Putamen (tissue), 1 donor: ENCODE measurements at regions not wholly inside any gene's neighbourhood (a gene's known extent, or its start where the extent isn't known, plus 50 kb on each side); places are given as distances from the start of the nearest gene placed in this dataset.
A peak's percentile ranks its signal among the peaks of the same experiment; 100 is the strongest.
"Not testable (repeated sequence)": the region's sequence is repeated elsewhere in the genome, so short reads cannot be mapped to it uniquely, and the experiment has no call there.

Experiments
- DNase-seq: peaks from one replicate; pipeline ENCODE4 v3.0.0-alpha.2; 2016; ENCODE audit warnings: low spot score

DNA sequence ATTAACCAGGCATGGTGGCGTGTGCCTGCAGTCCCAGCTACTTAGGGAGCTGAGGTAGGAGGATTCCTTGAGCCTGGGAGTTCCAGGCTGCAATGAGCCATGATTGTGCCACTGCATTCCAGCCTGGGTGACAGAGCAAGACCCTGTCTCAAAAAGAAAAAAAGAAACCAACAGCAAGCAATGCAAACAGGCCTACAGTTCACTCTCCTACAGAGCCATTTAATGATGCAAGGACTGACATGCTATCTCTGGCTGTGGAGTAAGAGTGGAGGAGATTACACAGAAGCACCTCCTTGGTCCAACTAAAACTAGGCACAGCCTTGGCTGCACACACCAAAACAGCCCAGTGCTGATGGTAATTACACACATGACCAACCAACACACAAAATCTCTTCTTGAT, 127.5 kb upstream of the SOD1 start:
- no peak for DNase-seq

GRCh38 chr21:31530897-31531705, 128.4 kb upstream of the SOD1 start:
- DNase-seq, result no peak

DNA sequence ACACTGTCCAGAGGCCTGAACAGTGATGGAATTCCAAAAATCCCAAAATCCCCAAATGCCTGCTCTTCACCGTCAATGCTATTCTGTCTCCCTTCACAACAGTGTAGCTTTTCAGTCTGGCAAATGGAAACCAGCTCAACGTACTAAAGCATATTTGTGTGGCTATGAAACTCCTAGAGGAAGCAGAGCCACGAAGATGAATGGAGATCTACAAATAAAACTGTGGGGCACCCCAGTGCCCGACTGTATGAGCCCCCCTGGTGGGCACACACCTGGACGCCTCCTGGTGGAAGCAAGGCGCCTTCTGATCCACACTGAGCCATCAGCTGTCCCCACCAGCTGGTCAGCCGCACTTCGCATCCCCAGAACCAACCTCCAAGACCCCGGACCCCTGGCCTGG, 129.1 kb upstream of the SOD1 start:
- no peak for DNase-seq

DNA sequence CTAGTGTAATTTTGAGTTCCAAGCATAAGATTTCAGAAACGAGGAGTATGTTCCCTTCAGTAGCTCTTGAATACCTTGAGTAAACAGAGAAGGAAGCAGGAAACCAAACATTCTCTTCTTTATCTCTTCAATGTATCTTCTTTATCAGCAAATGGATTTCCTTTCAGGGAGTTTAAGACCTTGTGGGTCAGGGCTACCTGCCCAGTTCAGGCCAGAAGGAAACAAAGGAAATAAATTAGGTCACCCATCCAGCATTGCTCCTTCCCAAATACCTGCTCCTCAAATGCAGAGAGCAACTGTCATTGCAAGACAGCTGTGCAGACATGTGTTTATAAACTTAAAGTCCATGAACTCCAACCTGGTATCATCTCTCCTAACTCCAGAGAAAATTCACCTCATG, 130.1 kb upstream of the SOD1 start:
- no peak for DNase-seq

GRCh38 chr21:31526040-31526439, 133.5 kb upstream of the SOD1 start:
- DNase-seq, result no peak

GRCh38 chr21:31524140-31524539, 135.4 kb upstream of the SOD1 start:
- no peak for DNase-seq

DNA sequence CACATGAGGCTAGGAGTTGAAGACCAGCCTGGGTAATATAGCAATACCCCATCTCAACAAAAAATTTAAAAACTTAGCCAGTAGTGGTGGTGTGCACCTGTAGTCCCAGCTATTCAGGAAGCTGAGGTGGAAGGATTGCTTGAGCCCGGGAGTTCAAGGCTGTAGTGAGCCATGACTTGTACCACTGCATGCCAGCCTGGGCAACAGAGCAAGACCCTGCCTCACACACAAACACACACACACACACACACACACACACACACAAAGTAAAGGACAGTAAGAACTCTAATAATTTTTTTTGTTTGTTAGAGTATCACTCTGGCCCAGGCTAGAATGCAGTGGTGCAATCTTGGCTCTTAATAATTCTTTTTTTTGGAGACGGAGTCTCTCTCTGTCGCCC, 138.0 kb upstream of the SOD1 start:
- no peak for DNase-seq

DNA sequence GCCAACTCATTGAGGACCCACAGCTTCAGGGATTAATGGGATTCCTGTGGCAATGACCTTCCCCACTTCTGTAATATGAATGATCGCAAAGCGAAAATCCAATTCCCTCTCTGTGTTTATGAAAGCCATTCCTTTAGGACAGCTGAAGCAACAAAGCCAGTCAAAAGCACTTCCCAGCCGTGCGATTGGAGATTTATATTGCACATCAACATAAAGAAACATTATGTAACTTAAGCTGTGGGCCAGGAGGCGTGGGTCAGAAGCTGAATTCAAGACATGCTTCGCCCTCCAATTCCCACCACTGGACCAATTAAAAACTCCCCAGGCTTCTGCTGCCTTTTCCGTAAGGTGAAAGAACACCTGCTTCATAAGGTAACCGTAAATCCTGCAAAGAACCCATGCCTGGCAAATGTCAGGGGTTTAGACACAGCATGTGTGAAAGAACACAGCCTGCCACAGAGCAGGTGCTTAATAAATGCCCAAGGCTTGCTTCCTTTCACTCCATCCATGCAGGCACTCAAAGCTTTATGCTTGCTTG, 138.9 kb upstream of the SOD1 start:
- DNase-seq, result no peak

GRCh38 chr21:31518580-31518979, 140.9 kb upstream of the SOD1 start:
- DNase-seq, result no peak

DNA sequence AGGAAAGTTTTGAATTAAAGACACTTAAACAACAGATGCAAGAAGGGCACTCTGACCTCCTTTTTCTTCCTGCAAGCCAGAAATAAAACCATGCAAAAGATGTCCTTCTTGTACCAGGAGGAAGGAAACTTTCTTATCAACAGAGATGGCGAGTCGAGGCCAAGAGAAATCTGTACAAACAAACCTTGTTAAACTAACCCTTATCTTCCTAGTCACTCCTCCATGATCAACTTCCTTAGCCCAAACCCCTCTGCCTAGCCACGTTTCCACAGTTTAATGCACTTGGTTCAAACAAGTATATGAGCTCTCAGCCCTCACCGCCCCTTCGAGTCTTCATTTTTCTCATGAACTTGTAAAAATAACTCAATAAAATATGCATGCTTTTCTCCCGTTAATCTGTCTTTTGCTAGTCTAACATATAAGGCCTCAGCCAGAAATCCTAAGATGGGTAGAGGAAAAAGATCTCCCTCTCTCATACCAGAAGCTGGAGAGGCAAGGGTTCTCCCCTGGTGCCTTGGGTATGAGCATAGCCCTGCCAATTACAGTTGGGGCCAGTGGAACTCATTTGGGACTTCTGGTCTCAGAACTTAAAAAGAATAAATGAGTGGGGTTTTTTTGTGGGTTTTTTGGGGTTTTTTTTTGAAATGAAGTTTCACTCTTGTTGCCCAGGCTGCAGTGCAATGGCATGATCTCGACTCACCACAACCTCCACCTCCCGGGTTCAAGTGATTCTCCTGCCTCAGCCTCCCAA, 141.7 kb upstream of the SOD1 start:
- DNase-seq, result no peak

GRCh38 chr21:31515253-31515652, 144.2 kb upstream of the SOD1 start:
- no peak for DNase-seq

GRCh38 chr21:31514598-31514997, 144.9 kb upstream of the SOD1 start:
- DNase-seq, result peak; percentile 91

DNA sequence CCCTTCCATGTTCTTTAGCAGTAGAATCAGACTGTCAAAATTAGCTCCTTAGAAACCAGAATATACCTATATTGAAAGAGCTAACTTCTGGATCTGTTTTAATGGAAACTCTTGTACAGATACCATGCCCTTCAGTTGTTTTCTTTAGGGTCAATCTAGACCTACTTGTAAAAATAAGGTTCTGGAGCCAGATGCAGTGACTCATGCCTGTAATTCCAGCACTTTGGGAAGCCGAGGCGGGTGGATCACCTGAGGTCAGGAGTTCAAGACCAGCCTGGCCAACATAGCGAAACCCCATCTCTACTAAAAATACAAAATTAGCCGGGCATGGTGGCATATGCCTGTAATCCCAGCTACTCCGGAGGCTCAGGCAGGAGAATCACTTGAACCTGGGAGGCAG, 146.0 kb upstream of the SOD1 start:
- DNase-seq, result not testable (repeated sequence)

GRCh38 chr21:31511999-31512398, 147.5 kb upstream of the SOD1 start:
- DNase-seq, result not testable (repeated sequence)

DNA sequence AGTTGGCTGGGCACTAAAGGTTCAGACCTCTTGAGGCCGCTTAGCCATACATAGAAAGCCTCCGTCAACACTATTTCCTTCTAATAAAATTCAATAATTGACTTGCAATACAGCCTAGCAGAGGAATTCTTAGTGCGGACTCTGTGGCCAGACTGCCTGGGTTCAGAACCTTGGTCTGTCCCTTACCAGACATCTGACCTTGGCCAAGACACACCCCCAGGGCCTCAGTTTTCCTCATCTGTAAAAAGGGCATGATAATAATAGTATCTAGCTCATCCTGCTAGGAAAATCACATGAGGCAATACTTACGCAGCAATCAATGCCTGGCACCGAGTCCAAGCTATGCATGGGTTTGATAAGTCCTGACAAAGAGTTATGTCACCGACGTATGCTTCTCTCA, 148.2 kb upstream of the SOD1 start:
- no peak for DNase-seq

DNA sequence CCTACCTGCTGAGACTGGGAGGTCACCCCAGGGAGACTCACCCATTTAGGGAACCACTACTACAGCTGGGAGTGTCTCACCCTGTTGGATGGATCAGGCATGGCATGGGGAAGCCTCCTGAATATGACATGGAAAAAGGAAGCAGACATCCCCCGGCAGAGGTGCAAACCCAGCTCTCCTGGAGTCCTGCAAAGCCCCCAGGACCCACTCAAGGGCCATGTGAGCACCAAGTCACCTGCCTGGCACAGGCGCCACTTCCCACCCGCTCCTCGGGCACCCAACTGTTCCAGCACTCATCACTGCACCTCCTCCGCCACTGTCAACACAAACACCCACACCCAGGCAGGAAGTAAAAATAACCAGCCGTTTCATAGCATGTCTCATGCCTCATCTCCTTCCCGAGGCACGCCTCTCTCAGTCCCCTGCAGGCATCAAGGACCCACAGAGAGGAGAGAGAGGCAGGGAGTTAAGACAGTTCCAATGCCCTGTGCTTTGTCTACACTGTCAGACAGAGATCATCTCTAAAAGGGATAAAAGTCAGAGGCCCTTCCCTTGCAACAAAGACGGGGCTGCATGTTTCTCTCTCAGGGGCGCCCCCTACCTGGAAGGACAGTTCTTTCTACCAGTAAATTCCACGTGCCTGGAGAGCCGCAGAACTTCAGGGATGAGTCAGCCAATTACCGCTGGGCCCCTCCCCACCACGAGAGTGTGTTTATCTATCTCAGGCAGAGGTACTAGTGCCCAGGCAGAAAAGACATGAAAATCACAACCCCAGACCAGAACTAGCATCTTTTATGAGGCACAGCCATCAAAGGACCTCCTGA, 150.1 kb upstream of the SOD1 start:
- DNase-seq, result peak; percentile 54

- DNase-seq, result no peak
Observed at GRCh38 chr21:31505975-31506374, 153.5 kb upstream of the SOD1 start.

- no peak for DNase-seq
Observed at GRCh38 chr21:31503939-31504338, 155.6 kb upstream of the SOD1 start.

DNA sequence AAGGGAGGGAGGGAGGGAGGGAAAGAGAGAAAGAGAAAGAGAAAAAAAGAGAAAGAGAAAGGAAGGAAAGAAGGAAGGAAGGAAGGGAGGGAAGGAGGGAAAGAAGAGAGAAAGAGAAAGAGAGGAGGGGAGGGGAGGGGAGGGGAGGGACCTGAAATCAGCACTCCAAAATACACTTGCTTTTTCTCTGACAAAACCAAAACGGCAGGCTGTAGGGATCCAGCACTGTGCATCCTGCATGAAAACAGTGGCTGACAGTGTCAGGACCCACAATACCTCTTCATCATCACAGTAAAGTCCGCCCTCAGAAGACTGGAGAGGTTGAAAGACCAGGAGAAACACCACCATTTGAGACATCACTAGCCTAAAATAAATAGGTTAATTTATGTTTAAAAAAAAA, 156.0 kb upstream of the SOD1 start:
- DNase-seq, result no peak

DNA sequence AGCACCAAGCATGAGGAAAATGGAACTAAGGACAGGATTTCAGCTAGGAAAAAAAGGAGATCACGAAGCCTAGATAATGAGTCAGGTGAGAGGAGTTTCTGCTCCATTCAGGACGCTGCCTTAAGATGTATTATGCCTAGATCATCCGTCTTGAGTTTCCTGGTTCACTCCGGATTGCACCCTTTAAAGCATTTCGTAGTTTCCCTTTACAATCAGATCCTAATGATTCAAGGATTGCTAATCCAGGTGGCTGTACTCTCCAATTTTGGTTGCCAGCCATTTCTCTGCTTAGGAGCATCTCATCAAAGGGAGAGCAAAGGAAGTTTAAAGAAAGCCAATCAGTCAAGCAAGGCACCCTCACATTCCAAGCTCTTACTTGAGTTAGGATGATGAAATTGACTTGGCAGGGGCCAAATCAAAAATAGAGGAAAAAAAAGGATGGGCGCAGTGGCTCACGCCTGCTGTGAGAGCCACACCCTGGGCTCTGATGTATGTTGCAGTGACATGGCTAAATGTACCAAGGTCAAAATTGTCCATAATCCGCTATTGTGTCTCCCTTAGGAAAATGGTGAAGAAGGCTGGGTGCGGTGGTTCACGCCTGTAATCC, 156.9 kb upstream of the SOD1 start:
- DNase-seq, result no peak

GRCh38 chr21:31501926-31502325, 157.6 kb upstream of the SOD1 start:
- no peak for DNase-seq

DNA sequence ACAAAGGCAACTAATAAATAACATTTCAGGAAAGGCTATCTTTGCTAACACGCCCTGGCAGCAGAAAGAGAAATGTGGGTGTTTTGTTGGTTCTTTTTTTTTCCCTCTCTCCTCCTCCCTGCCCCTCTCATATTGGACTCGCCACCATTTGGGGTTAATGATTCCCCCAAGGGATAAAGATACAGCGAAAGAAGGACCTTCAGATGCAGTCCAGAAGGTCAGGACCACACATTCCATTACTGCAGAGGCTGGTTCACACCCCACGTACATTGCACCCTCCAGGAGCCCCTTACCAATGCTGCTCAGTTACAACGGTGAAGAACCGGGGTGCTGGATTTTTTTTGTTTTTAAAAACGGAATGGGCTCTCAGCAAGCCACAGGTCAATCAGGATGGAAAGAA, 156.9 kb upstream of the TIAM1 start:
- no peak for DNase-seq
